ENCODE measurements at regions not wholly inside any gene's neighbourhood (a gene's known extent, or its start where the extent isn't known, plus 50 kb on each side); places are given as distances from the start of the nearest gene placed in this dataset.

- Histone ChIP-seq H3K36me3 (ENCODE audit: low read depth, missing control alignments) (no peaks in the 10 kb centered on the region), H3K27me3 (no peaks in the 10 kb centered on the region), H3K4me1 (peaks cover 46% of the 10 kb centered on the region), H3K9me3 (no peaks in the 10 kb centered on the region), H3K27ac (peak overlapping the region in 1 of 2 donors; percentile 68), H3K4me3 (no peak overlapping the region)
- WGBS, 2 donors: 69% methylated on average over 4 of the region's 4 CpGs
- intact Hi-C loops (cut with DNase I; ENCODE audit: low total_unique reads): no loop called here
- DNase-seq: no peak
- TF ChIP-seq POLR2A (IDR thresholded peaks at IDR 0.05): no peak
- TF ChIP-seq CTCF (IDR thresholded peaks at IDR 0.05): no peak
These were observed 75.4 kb upstream of the POM121L12 start for GRCh38 chr7:52959878-52960660.

DNA sequence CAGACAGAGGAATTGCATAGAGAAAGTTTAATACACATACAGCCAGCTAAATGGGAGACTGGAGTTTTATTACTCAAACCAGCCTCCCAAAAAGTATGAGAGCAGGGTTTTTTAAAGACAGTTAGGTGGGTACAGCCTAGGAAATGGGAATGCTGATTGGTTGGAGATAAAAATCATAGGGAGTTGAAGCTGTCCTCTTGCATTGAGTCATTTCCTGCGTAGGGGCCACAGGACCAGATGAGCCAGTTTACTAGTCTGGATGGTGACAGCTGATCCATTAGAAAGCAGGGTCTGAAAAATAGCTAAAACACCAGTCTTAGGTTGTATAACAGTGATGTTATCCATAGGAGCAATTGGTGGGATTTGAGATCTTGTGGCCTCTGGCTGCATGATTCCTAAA, 76.1 kb upstream of the POM121L12 start:
- whole genome bisulfite sequencing, 2 donors: 55 to 67% methylated on average over 1 of the region's 1 CpG
- no peaks in the 10 kb centered on the region for H3K9me3 ChIP-seq
- peak overlapping the region; percentile 39 to 68 for H3K27ac ChIP-seq
- intact Hi-C loops (cut with DNase I; ENCODE audit: low total_unique reads): no loop called here
- no peaks in the 10 kb centered on the region for H3K27me3 ChIP-seq
- no peak for DNase-seq
- H3K36me3 ChIP-seq (ENCODE audit: low read depth, missing control alignments): no peaks in the 10 kb centered on the region
- H3K4me1 ChIP-seq: peaks cover 46% of the 10 kb centered on the region
- no peak overlapping the region for H3K4me3 ChIP-seq
- TF ChIP-seq CTCF (IDR thresholded peaks at IDR 0.05) (no peak), POLR2A (IDR thresholded peaks at IDR 0.05) (no peak)

DNA sequence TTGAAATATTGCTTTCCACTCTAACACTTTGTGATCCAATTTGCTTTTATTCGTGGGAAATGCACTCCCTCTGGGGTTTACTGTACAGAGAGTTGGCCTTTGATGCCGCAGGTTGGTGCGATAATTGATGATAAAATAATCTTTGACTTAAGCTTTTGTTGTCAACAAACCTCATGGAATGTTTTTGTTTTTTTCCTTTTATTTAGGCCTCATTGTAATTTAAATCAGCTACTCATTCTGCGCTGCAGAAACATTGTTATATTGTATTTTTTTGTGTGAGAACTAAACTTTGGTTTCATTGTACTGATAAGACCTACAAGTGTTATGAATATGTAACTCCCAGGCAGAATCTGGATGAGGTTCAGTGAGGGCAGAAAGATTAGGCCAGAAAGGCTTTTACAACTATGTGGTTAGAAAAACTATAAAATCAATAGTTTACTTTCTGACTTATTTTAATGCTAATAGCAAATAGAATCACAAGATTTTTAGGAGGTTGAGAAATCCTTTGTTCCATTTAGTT, 76.8 kb upstream of the POM121L12 start:
- H3K36me3 ChIP-seq (ENCODE audit: low read depth, missing control alignments): no peaks in the 10 kb centered on the region
- intact Hi-C loops (cut with DNase I; ENCODE audit: low total_unique reads): no loop called here
- H3K27me3 ChIP-seq: no peaks in the 10 kb centered on the region
- H3K4me3 ChIP-seq: no peak overlapping the region
- H3K27ac ChIP-seq: peak overlapping the region; percentile 52 to 68
- DNase-seq: no peak
- peaks cover 46% of the 10 kb centered on the region for H3K4me1 ChIP-seq
- TF ChIP-seq POLR2A (IDR thresholded peaks at IDR 0.05) (no peak), CTCF (IDR thresholded peaks at IDR 0.05) (no peak)
- 56 to 74% methylated on average over 4 of the region's 4 CpGs for WGBS, 2 donors
- no peaks in the 10 kb centered on the region for H3K9me3 ChIP-seq

DNA sequence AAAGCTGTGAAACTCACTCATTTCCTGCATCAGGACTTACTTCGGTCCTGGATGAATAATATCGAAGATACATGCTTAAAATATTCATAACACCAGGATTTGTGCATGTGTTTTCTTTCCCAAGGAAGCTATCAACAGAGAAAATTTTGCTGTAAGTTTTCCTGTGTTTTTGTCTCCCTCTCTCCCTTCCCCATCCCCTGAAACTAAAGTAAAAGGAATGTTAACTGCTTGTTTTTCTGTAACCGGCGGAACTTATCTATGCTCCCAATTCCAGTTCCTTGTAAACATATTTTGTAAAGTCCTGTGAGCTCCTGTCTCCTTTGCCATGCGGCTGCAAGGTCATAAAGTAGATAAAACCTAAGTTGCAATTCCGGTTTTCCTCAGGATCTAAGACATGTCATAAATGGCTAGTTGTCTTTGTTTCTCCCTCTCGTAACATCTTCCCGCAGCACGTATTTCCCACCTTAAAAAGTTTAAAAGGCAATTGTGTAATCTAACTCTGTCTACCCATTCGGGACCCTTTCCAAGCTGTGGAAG, 79.0 kb upstream of the POM121L12 start:
- H3K27ac ChIP-seq: peak overlapping the region; percentile 67 to 76
- peaks cover 36% of the 10 kb centered on the region for H3K4me1 ChIP-seq
- H3K27me3 ChIP-seq: no peaks in the 10 kb centered on the region
- H3K9me3 ChIP-seq: no peaks in the 10 kb centered on the region
- TF ChIP-seq POLR2A (IDR thresholded peaks at IDR 0.05) (no peak), CTCF (IDR thresholded peaks at IDR 0.05) (no peak)
- intact Hi-C loops (cut with DNase I; ENCODE audit: low total_unique reads): no loop called here
- no peaks in the 10 kb centered on the region for H3K36me3 ChIP-seq (ENCODE audit: low read depth, missing control alignments)
- WGBS, 2 donors: 5 to 9% methylated on average over 10 of the region's 10 CpGs
- peak; percentile 38 for DNase-seq
- peak overlapping the region in 1 of 2 donors; percentile 9 for H3K4me3 ChIP-seq

Data from testis (tissue), 2 donors.